ENCODE measurements at regions not wholly inside any gene's neighbourhood (a gene's known extent, or its start where the extent isn't known, plus 50 kb on each side); places are given as distances from the start of the nearest gene placed in this dataset.
A peak's percentile ranks its signal among the peaks of the same experiment; 100 is the strongest.

- no peak overlapping the region for H3K4me3 Mint-ChIP-seq
- Histone ChIP-seq H3K27me3 (ENCODE audit: insufficient read depth, low read length) (no peaks in the 10 kb centered on the region), H3K4me1 (ENCODE audit: insufficient read depth, low read length) (no peaks in the 10 kb centered on the region), H3K4me3 (ENCODE audit: low read length in 2 of 2) (no peak overlapping the region), H3K27ac (ENCODE audit: low read depth, low read length) (no peak overlapping the region), H3K36me3 (ENCODE audit: insufficient read depth, low read length) (no peaks in the 10 kb centered on the region), H3K9me3 (ENCODE audit: control insufficient read depth in 1 of 2, low read length in 2 of 2) (no peaks in the 10 kb centered on the region)
- DNase-seq: no peak
- H3K9me3 Mint-ChIP-seq: peaks cover 6 to 14% (median 9%) of the 10 kb centered on the region in 8 donors
- ChIA-PET POLR2A (ENCODE audit: partially characterized antibody) (no interaction called here), CTCF (ENCODE audit: partially characterized antibody) (no interaction called here)
- H3K27ac Mint-ChIP-seq: no peak overlapping the region
- no peaks in the 10 kb centered on the region for H3K27me3 Mint-ChIP-seq
- H3K4me1 Mint-ChIP-seq: no peaks in the 10 kb centered on the region
- H3K36me3 Mint-ChIP-seq: no peaks in the 10 kb centered on the region
- intact Hi-C loops (cut with micrococcal nuclease): no loop called here
Measured at GRCh38 chr13:47337781-47338507, 441.1 kb upstream of the HTR2A start.

DNA sequence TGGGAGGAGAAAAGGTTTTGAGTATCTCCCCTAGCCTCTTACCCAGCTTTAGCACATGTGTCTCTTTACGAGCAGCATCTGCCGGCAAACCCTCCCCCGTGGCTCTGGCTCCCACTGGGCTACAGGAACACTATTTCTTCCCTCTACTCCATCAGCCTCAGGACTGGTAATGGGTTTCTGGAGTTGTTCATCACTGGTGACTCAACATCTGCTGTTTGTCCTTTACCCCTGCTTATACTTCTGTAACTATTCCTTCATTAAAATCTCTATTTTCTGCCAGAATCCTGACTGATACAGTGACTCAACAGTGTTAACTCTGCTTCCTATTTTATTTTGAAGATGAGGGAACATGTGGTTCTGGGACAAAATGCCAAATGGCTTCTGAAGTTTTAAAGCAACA is 437.3 kb upstream of the HTR2A start:
- ChIA-PET CTCF (ENCODE audit: partially characterized antibody) (no interaction called here), POLR2A (ENCODE audit: partially characterized antibody) (no interaction called here)
- intact Hi-C loops (cut with micrococcal nuclease): no loop called here
- Mint-ChIP-seq H3K27ac (peak overlapping the region in 1 of 7 donors; percentile 53), H3K4me1 (no peaks in the 10 kb centered on the region), H3K4me3 (no peak overlapping the region), H3K27me3 (no peaks in the 10 kb centered on the region), H3K36me3 (no peaks in the 10 kb centered on the region), H3K9me3 (peaks cover 0 to 8% (median 2%) of the 10 kb centered on the region in 8 donors)
- no peak overlapping the region for H3K27ac ChIP-seq (ENCODE audit: low read depth, low read length)
- DNase-seq: no peak
- no peak overlapping the region for H3K4me3 ChIP-seq (ENCODE audit: low read length in 2 of 2)
- no peaks in the 10 kb centered on the region for H3K36me3 ChIP-seq (ENCODE audit: insufficient read depth, low read length)
- no peaks in the 10 kb centered on the region for H3K27me3 ChIP-seq (ENCODE audit: insufficient read depth, low read length)
- no peaks in the 10 kb centered on the region for H3K9me3 ChIP-seq (ENCODE audit: control insufficient read depth in 1 of 2, low read length in 2 of 2)
- no peaks in the 10 kb centered on the region for H3K4me1 ChIP-seq (ENCODE audit: insufficient read depth, low read length)

- Mint-ChIP-seq H3K9me3 (peaks cover 0 to 5% (median 3%) of the 10 kb centered on the region in 8 donors), H3K36me3 (no peaks in the 10 kb centered on the region), H3K4me1 (no peaks in the 10 kb centered on the region), H3K27ac (no peak overlapping the region), H3K27me3 (no peaks in the 10 kb centered on the region), H3K4me3 (no peak overlapping the region)
- Histone ChIP-seq H3K4me1 (ENCODE audit: insufficient read depth, low read length) (no peaks in the 10 kb centered on the region), H3K27me3 (ENCODE audit: insufficient read depth, low read length) (no peaks in the 10 kb centered on the region), H3K27ac (ENCODE audit: low read depth, low read length) (no peak overlapping the region), H3K9me3 (ENCODE audit: control insufficient read depth in 1 of 2, low read length in 2 of 2) (no peaks in the 10 kb centered on the region), H3K36me3 (ENCODE audit: insufficient read depth, low read length) (no peaks in the 10 kb centered on the region), H3K4me3 (ENCODE audit: low read length in 2 of 2) (no peak overlapping the region)
- no peak for DNase-seq
- ChIA-PET POLR2A (ENCODE audit: partially characterized antibody) (no interaction called here), CTCF (ENCODE audit: partially characterized antibody) (no interaction called here)
- intact Hi-C loops (cut with micrococcal nuclease): no loop called here
Measured at GRCh38 chr13:47332149-47332548, 435.3 kb upstream of the HTR2A start.

DNA sequence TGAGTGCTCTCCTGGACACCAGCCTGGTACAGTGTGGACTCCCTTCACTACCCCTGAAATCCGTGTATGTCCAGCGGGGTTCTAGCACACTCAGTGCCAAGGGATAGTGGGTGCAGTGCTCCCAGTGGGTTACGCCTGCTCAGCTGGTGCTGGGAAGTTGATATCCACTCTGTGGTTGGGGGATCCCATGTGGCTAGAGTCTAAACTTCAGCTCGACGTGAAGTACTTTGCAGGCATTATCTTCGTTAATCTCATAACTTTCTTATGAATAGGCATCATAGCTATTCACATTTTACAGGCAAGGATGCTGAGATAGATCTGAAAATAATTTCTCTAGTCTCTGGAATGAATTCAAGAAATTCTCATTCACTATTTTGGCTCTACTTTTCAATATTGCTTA is 433.2 kb upstream of the HTR2A start:
- Histone ChIP-seq H3K4me1 (ENCODE audit: insufficient read depth, low read length) (no peaks in the 10 kb centered on the region), H3K27ac (ENCODE audit: low read depth, low read length) (no peak overlapping the region), H3K4me3 (ENCODE audit: low read length in 2 of 2) (no peak overlapping the region), H3K36me3 (ENCODE audit: insufficient read depth, low read length) (no peaks in the 10 kb centered on the region), H3K9me3 (ENCODE audit: control insufficient read depth in 1 of 2, low read length in 2 of 2) (no peaks in the 10 kb centered on the region), H3K27me3 (ENCODE audit: insufficient read depth, low read length) (no peaks in the 10 kb centered on the region)
- Mint-ChIP-seq H3K9me3 (peaks cover 0 to 7% (median 0%) of the 10 kb centered on the region in 8 donors), H3K4me3 (no peak overlapping the region), H3K27me3 (no peaks in the 10 kb centered on the region), H3K4me1 (no peaks in the 10 kb centered on the region), H3K27ac (no peak overlapping the region), H3K36me3 (no peaks in the 10 kb centered on the region)
- intact Hi-C loops (cut with micrococcal nuclease): no loop called here
- ChIA-PET CTCF (ENCODE audit: partially characterized antibody) (no interaction called here), POLR2A (ENCODE audit: partially characterized antibody) (no interaction called here)
- DNase-seq: no peak

- Mint-ChIP-seq H3K9me3 (peaks cover 0 to 9% (median 1%) of the 10 kb centered on the region in 8 donors), H3K27ac (no peak overlapping the region), H3K36me3 (no peaks in the 10 kb centered on the region), H3K27me3 (no peaks in the 10 kb centered on the region), H3K4me1 (no peaks in the 10 kb centered on the region), H3K4me3 (no peak overlapping the region)
- H3K27ac ChIP-seq (ENCODE audit: low read depth, low read length): no peak overlapping the region
- DNase-seq: no peak
- H3K4me1 ChIP-seq (ENCODE audit: insufficient read depth, low read length): no peaks in the 10 kb centered on the region
- ChIA-PET CTCF (ENCODE audit: partially characterized antibody) (no interaction called here), POLR2A (ENCODE audit: partially characterized antibody) (no interaction called here)
- no peaks in the 10 kb centered on the region for H3K27me3 ChIP-seq (ENCODE audit: insufficient read depth, low read length)
- intact Hi-C loops (cut with micrococcal nuclease): no loop called here
- H3K9me3 ChIP-seq (ENCODE audit: control insufficient read depth in 1 of 2, low read length in 2 of 2): no peaks in the 10 kb centered on the region
- H3K4me3 ChIP-seq (ENCODE audit: low read length in 2 of 2): no peak overlapping the region
- no peaks in the 10 kb centered on the region for H3K36me3 ChIP-seq (ENCODE audit: insufficient read depth, low read length)
Measured at GRCh38 chr13:47327861-47328260, 431.0 kb upstream of the HTR2A start.

GRCh38 chr13:47326061-47326460 is 429.2 kb upstream of the HTR2A start:
- POLR2A ChIA-PET (ENCODE audit: partially characterized antibody): no interaction called here
- H3K4me1 Mint-ChIP-seq: no peaks in the 10 kb centered on the region
- H3K4me3 ChIP-seq (ENCODE audit: low read length in 2 of 2): no peak overlapping the region
- H3K27me3 ChIP-seq (ENCODE audit: insufficient read depth, low read length): no peaks in the 10 kb centered on the region
- no peaks in the 10 kb centered on the region for H3K36me3 ChIP-seq (ENCODE audit: insufficient read depth, low read length)
- H3K9me3 Mint-ChIP-seq: peaks cover 0 to 9% (median 2%) of the 10 kb centered on the region in 8 donors
- DNase-seq: no peak
- H3K27ac ChIP-seq (ENCODE audit: low read depth, low read length): no peak overlapping the region
- H3K4me3 Mint-ChIP-seq: no peak overlapping the region
- H3K27me3 Mint-ChIP-seq: no peaks in the 10 kb centered on the region
- intact Hi-C loops (cut with micrococcal nuclease): no loop called here
- H3K27ac Mint-ChIP-seq: peak overlapping the region in 1 of 7 donors; percentile 38
- H3K9me3 ChIP-seq (ENCODE audit: control insufficient read depth in 1 of 2, low read length in 2 of 2): no peaks in the 10 kb centered on the region
- no peaks in the 10 kb centered on the region for H3K4me1 ChIP-seq (ENCODE audit: insufficient read depth, low read length)
- CTCF ChIA-PET (ENCODE audit: partially characterized antibody): no interaction called here
- H3K36me3 Mint-ChIP-seq: no peaks in the 10 kb centered on the region

DNA sequence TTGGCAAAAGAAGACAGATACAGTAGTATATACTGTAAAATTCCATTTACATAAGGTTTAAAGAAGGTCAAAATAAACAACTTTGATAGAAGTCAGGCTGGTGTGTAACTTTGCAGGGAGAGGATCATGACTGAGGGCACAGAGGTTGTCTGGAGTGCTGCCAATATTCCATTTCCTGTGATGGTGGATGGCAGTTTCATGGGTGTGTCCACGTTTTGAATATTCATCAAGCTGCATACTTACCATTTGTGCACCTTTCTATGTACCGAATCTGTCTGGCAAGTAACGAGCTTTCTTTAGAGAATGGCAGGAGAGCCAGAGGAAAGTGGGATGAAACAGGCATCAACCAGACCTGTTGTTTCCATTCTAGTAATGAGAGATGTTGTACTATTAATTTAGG is 420.5 kb upstream of the HTR2A start:
- POLR2A ChIA-PET (ENCODE audit: partially characterized antibody): no interaction called here

DNA sequence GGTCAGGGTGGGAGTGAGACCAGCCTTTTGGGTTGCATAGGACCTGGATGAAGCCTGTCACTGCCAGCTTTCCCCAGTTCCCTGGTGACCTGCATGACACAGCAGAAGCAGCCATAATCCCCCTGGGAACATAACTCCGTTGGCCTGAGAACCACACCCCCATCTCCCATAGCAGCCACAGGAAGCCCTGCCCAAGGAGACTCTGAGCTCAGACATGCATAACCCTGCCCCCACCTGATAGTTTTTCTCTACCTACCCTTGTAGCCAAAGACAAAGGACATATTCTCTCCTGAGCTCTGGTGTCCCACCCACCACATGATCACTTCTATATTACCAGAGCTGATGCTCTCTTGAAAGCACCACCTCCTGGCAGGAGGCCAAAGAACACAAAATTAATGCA is 413.5 kb upstream of the HTR2A start:
- no peaks in the 10 kb centered on the region for H3K36me3 Mint-ChIP-seq

More for the DNA sequence above, 420.5 kb upstream of the HTR2A start:
- no peaks in the 10 kb centered on the region for H3K4me1 ChIP-seq (ENCODE audit: insufficient read depth, low read length)
- H3K27me3 ChIP-seq (ENCODE audit: insufficient read depth, low read length): no peaks in the 10 kb centered on the region
- H3K36me3 Mint-ChIP-seq: no peaks in the 10 kb centered on the region
- no peak overlapping the region for H3K4me3 ChIP-seq (ENCODE audit: low read length in 2 of 2)
- H3K4me3 Mint-ChIP-seq: no peak overlapping the region
- no peak overlapping the region for H3K27ac Mint-ChIP-seq
- no peaks in the 10 kb centered on the region for H3K4me1 Mint-ChIP-seq
- no peak for DNase-seq
- CTCF ChIA-PET (ENCODE audit: partially characterized antibody): no interaction called here
- intact Hi-C loops (cut with micrococcal nuclease): no loop called here
- no peaks in the 10 kb centered on the region for H3K9me3 ChIP-seq (ENCODE audit: control insufficient read depth in 1 of 2, low read length in 2 of 2)
- H3K36me3 ChIP-seq (ENCODE audit: insufficient read depth, low read length): no peaks in the 10 kb centered on the region
- H3K9me3 Mint-ChIP-seq: peaks cover 0 to 4% (median under 1%) of the 10 kb centered on the region in 8 donors
- no peak overlapping the region for H3K27ac ChIP-seq (ENCODE audit: low read depth, low read length)
- H3K27me3 Mint-ChIP-seq: no peaks in the 10 kb centered on the region

More for the DNA sequence above, 413.5 kb upstream of the HTR2A start:
- no peaks in the 10 kb centered on the region for H3K36me3 ChIP-seq (ENCODE audit: insufficient read depth, low read length)
- H3K4me1 Mint-ChIP-seq: no peaks in the 10 kb centered on the region
- H3K9me3 Mint-ChIP-seq: peaks cover 0 to 14% (median 8%) of the 10 kb centered on the region in 8 donors
- H3K4me3 Mint-ChIP-seq: no peak overlapping the region
- H3K27me3 Mint-ChIP-seq: no peaks in the 10 kb centered on the region
- ChIA-PET POLR2A (ENCODE audit: partially characterized antibody) (no interaction called here), CTCF (ENCODE audit: partially characterized antibody) (no interaction called here)
- no peaks in the 10 kb centered on the region for H3K9me3 ChIP-seq (ENCODE audit: control insufficient read depth in 1 of 2, low read length in 2 of 2)
- H3K27ac ChIP-seq (ENCODE audit: low read depth, low read length): no peak overlapping the region
- no peak for DNase-seq
- H3K27ac Mint-ChIP-seq: no peak overlapping the region
- H3K4me3 ChIP-seq (ENCODE audit: low read length in 2 of 2): no peak overlapping the region
- no peaks in the 10 kb centered on the region for H3K27me3 ChIP-seq (ENCODE audit: insufficient read depth, low read length)
- intact Hi-C loops (cut with micrococcal nuclease): no loop called here
- no peaks in the 10 kb centered on the region for H3K4me1 ChIP-seq (ENCODE audit: insufficient read depth, low read length)

Data from CD4-positive, alpha-beta memory T cell (primary cell).